Body of pancreas (tissue), 4 donors: ENCODE measurements at regions not wholly inside any gene's neighbourhood (a gene's known extent, or its start where the extent isn't known, plus 50 kb on each side); places are given as distances from the start of the nearest gene placed in this dataset.

Experiments used
- ATAC-seq: fragments of 150-250 bp; one replicate; pipeline ENCODE4 v1.9.1; 2016
- DNase-seq, 4 donors: peaks; one replicate each; pipeline ENCODE4 v3.0.0-alpha.2; 2019
- H3K27ac ChIP-seq, 4 donors: fragments of 200-600 bp; sonication (generic); 1 replicate in 3 of 4; 2 replicates in 1 of 4; pipeline versions ENCODE4 v1.5.1 to v1.6.1; 2016 to 2019; ENCODE audit warnings: mild to moderate bottlenecking in 1 of 4, mixed read lengths in 1 of 4, moderate library complexity in 1 of 4
- H3K27me3 ChIP-seq, 2 donors: fragments of 200-600 bp; sonication (generic); one replicate each; pipeline ENCODE4 v1.6.0; 2016; ENCODE audit warnings: mild to moderate bottlenecking in 1 of 2
- H3K36me3 ChIP-seq, 2 donors: fragments of 200-600 bp; sonication (generic); replicated peaks in 1 of 2; 2 replicates each; pipeline ENCODE4 v1.5.1; 2016; ENCODE audit warnings: low read depth in 2 of 2; ENCODE audit not compliant: insufficient read depth in 1 of 2
- H3K4me1 ChIP-seq: fragments of 200-600 bp; sonication (generic); one replicate; pipeline ENCODE4 v1.6.0; 2016
- H3K4me3 ChIP-seq, 2 donors: fragments of 200-600 bp; sonication (generic); 1 replicate in 1 of 2; 2 replicates in 1 of 2; pipeline ENCODE4 v1.5.1; 2016 to 2019
- H3K9me3 ChIP-seq, 3 donors: fragments of 200-600 bp; sonication (generic); 1 replicate in 2 of 3; 2 replicates in 1 of 3; pipeline ENCODE4 v1.5.1; 2016
- CTCF ChIP-seq, 7 experiments: fragments of 450-650 bp in 4 of 7; fragments of 200-600 bp in 3 of 7; sonication (generic) in 3 of 7; IDR thresholded peaks; one replicate each; pipeline ENCODE4 v1.5.1; 2016 to 2019; ENCODE audit warnings: antibody characterized with exemption in 7 of 7
- POLR2A ChIP-seq, 3 donors: fragments of 450-650 bp; IDR thresholded peaks; one replicate each; pipeline ENCODE4 v1.6.1; 2016; ENCODE audit warnings: antibody characterized with exemption in 3 of 3, mild to moderate bottlenecking in 2 of 3
- WGBS, 2 donors: methylation state at CpG; one replicate each; pipeline ENCODE4 v1.1.5; 2017; 5-methylcytosine and 5-hydroxymethylcytosine counted together
- intact Hi-C: fragments of 100-400 bp; cut with DNase I; formaldehyde crosslinking; loops from one replicate; pipeline ENCODE4 v1.15.1; 2023

GRCh38 chr15:85307687-85308045, 72.7 kb upstream of the AKAP13 start:
- H3K36me3 ChIP-seq = no peaks in the 10 kb centered on the region

GRCh38 chr15:85311647-85312046, 68.8 kb upstream of the AKAP13 start:
- no peak for DNase-seq
- WGBS, 2 donors = 43 to 89% methylated on average over 2 of the region's 2 CpGs
- no peaks in the 10 kb centered on the region for H3K27me3 ChIP-seq
- no peak for ATAC-seq
- intact Hi-C loops = no loop called here
- TF ChIP-seq POLR2A (IDR thresholded peaks at IDR 0.05) (no peak), CTCF (IDR thresholded peaks at IDR 0.05) (no peak)
- H3K9me3 ChIP-seq = no peaks in the 10 kb centered on the region
- no peak overlapping the region for H3K4me3 ChIP-seq
- H3K4me1 ChIP-seq = peaks cover 17% of the 10 kb centered on the region
- no peak overlapping the region for H3K27ac ChIP-seq
- no peaks in the 10 kb centered on the region for H3K36me3 ChIP-seq

More at GRCh38 chr15:85307687-85308045, 72.7 kb upstream of the AKAP13 start:
- peak; percentile 87 for ATAC-seq
- TF ChIP-seq CTCF (IDR thresholded peaks at IDR 0.05) = no peak
- TF ChIP-seq POLR2A (IDR thresholded peaks at IDR 0.05) = no peak
- H3K27ac ChIP-seq = peak overlapping the region; percentile 7 to 57 (median 46)
- intact Hi-C loops = no loop called here
- 72% methylated on average over 2 of the region's 2 CpGs; no CpG with 5 or more reads in 1 of the 2 donors for WGBS, 2 donors
- no peak overlapping the region for H3K4me3 ChIP-seq
- H3K4me1 ChIP-seq = peaks cover 20% of the 10 kb centered on the region
- no peaks in the 10 kb centered on the region for H3K9me3 ChIP-seq
- DNase-seq = peak; percentile 64 to 87 (median 80)
- H3K27me3 ChIP-seq = no peaks in the 10 kb centered on the region

GRCh38 chr15:85312486-85312885, 67.9 kb upstream of the AKAP13 start:
- no peaks in the 10 kb centered on the region for H3K9me3 ChIP-seq
- H3K4me1 ChIP-seq = peaks cover 8% of the 10 kb centered on the region
- 70 to 73% methylated on average over 5 of the region's 5 CpGs for WGBS, 2 donors
- no peak for ATAC-seq
- TF ChIP-seq CTCF (IDR thresholded peaks at IDR 0.05) = no peak
- H3K27me3 ChIP-seq = no peaks in the 10 kb centered on the region
- no peak for DNase-seq
- H3K27ac ChIP-seq = no peak overlapping the region
- H3K4me3 ChIP-seq = no peak overlapping the region
- no peaks in the 10 kb centered on the region for H3K36me3 ChIP-seq
- intact Hi-C loops = no loop called here

GRCh38 chr15:85312929-85313331, 67.5 kb upstream of the AKAP13 start:
- no peak for DNase-seq
- H3K27ac ChIP-seq = no peak overlapping the region
- H3K9me3 ChIP-seq = no peaks in the 10 kb centered on the region
- no peaks in the 10 kb centered on the region for H3K36me3 ChIP-seq
- 77 to 88% methylated on average over 2 of the region's 2 CpGs for WGBS, 2 donors
- no peak for TF ChIP-seq CTCF (IDR thresholded peaks at IDR 0.05)
- TF ChIP-seq POLR2A (IDR thresholded peaks at IDR 0.05) = no peak
- no peak for ATAC-seq
- intact Hi-C loops = no loop called here
- no peak overlapping the region for H3K4me3 ChIP-seq
- no peaks in the 10 kb centered on the region for H3K27me3 ChIP-seq
- H3K4me1 ChIP-seq = peaks cover 4% of the 10 kb centered on the region

GRCh38 chr15:85313339-85313738, 67.1 kb upstream of the AKAP13 start:
- intact Hi-C loops = no loop called here
- 89 to 93% methylated on average over 1 of the region's 1 CpG for WGBS, 2 donors
- TF ChIP-seq POLR2A (IDR thresholded peaks at IDR 0.05) = no peak
- TF ChIP-seq CTCF (IDR thresholded peaks at IDR 0.05) = no peak

More at GRCh38 chr15:85313339-85313738, 67.1 kb upstream of the AKAP13 start:
- Histone ChIP-seq H3K4me3 (no peak overlapping the region), H3K27me3 (no peaks in the 10 kb centered on the region), H3K4me1 (no peaks in the 10 kb centered on the region), H3K27ac (no peak overlapping the region), H3K36me3 (no peaks in the 10 kb centered on the region), H3K9me3 (no peaks in the 10 kb centered on the region)
- no peak for ATAC-seq
- DNase-seq = no peak
